NCI-H524 (cell line): ENCODE measurements at regions not wholly inside any gene's neighbourhood (a gene's known extent, or its start where the extent isn't known, plus 50 kb on each side); places are given as distances from the start of the nearest gene placed in this dataset.

Experiments used
- DNase-seq, 2 experiments: peaks; one replicate each; lab custom pipeline; 2025; lab: John Stamatoyannopoulos, UW

GRCh38 chr17:71145486-71145885, 975.3 kb upstream of the SOX9 start:
- no peak for DNase-seq

DNA sequence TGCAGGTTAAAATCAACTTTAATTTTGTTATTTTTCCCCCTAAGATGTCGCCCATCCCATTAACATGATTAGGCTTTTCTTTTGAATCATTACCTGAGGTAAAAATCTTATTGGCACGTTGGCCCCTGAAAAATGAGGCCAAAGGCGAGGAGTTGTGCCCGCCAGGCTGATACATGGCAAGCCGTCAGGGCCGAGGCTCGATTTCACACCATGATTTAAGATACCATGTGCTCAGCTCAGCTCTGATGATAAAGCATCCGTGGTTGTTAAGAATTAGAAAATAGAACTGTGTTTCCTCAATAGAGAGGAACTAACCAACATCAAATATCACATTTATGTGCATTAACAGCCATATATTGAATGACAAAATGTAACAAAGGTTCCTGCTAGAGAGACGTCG, 972.9 kb upstream of the SOX9 start:
- DNase-seq: no peak

- no peak for DNase-seq
Observed at GRCh38 chr17:71149607-71150006, 971.2 kb upstream of the SOX9 start.

GRCh38 chr17:71157297-71157696, 963.5 kb upstream of the SOX9 start:
- no peak for DNase-seq

DNA sequence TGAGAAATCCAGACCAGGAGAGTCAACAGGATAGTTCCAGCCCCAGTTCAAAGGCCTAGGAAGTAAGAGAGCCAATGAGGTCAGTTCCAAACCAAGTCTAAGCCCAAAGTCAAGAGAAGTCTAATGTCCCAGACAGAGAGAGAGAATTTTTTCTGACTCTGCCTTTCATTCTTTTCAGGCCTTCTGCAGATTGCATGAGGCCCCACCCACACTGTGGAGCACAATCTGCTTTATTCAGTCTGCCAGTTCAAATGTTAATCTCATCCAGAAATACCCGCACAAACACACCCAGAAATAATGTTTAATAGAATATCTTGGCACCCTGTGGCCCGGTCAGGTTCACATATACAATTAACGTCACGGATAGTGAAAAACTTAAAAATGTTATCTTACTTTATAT, 962.4 kb upstream of the SOX9 start:
- DNase-seq: no peak

GRCh38 chr17:71163121-71163812, 957.6 kb upstream of the SOX9 start:
- no peak for DNase-seq

DNA sequence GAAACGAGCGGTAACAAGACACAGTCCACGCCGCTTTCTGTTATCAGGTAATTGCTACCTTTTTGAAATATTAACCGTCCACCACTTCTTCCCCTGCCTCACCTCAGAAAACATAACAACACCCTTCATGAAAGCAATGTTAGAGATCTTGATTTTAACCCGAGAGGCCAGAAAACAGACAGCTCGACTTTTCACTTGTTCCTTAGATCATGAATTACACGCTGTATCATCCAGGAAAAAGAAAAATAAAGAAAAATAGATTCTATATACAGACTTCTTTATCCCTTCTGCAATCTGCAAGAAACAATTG, 957.1 kb upstream of the SOX9 start:
- DNase-seq: no peak

GRCh38 chr17:71164561-71164960, 956.3 kb upstream of the SOX9 start:
- no peak for DNase-seq

DNA sequence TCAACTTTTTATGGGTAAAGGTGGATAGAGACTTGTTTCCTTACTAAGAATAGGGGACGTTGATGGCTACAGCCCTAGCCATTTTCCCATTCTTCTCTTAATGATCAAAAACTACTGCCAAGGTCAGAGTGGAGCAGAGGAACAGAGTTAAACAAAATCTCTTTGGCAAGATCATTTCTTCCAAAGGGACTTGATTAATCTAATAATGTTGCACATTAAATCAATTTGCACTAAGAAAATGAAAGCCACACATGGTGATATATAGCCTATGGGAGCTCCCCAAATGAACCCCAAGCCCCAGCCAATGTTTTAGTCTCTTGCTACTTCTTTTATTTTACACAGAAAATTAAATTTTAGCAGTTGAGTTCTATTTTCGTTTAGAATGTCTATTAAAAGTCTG, 954.5 kb upstream of the SOX9 start:
- DNase-seq: no peak

DNA sequence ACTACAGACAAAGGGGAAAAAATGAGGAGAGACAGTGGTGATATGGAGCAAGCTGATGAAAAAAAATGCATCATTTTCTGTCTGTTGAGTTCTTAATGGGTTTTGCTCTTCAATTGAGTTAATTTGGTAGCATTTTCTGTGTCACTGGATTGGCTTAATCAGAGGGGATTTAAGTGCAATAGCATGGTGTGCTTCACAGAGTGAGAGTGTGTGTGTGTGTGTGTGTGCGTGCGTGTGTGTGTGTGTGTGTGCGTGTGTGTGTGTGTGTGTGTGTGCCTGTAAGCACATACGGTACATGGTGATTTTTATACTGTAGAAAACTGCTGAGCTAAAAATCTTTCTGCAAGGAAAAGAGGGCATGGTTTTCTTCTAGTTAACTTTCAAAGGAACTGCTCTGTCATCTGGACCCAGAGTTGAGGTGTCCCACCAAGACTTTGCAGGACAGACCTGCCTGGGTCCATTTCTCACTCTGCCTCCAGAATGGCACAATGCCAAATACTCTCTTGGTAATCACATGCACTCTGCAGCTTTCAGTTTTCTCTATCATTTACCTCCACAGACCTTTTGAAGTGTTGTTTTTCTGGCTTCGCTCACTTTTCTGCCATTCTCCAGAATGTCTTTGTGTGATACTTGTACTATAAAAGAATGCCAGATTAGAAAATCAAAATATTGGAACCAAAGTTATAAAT, 952.6 kb upstream of the SOX9 start:
- DNase-seq: no peak

GRCh38 chr17:71170070-71170469, 950.8 kb upstream of the SOX9 start:
- no peak for DNase-seq

DNA sequence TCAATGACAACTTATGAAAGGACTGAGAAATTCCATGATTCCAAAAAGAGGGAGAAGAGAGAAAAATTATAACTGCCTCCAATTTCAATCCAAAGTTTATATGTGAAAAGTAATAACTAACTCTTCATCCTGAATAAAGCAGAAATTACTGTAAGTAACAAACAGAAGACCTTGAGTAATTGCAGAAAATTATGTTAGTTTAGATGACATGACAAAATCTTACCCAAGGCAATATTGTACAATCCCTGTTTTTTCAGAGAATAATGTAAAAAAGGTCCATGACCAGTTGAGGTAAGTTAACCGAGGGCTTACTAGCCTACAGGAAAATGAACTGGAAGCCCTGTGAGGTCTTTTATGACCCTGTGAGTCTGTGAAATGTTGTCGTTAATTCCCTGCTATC, 949.5 kb upstream of the SOX9 start:
- no peak for DNase-seq

- DNase-seq: no peak
Observed at GRCh38 chr17:71173991-71174390, 946.8 kb upstream of the SOX9 start.

DNA sequence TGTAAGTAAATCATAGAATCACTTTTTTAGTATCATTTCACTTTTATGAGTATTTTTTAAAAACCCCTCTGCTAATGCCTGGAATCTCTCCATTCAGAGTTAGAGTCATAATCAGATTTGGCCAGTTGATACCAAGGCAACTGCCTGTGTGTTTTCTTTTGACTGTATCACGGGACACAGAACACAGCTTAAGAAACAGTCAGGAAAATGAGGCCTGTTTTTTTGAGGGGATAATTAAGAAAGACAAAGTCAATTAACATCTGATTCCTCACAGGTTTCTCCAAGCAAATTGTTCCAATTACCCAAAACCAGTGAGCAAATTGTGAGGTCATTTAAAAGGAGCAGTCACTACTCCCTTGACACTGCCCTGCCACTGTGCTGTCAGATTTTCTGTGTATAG, 944.5 kb upstream of the SOX9 start:
- DNase-seq: no peak

DNA sequence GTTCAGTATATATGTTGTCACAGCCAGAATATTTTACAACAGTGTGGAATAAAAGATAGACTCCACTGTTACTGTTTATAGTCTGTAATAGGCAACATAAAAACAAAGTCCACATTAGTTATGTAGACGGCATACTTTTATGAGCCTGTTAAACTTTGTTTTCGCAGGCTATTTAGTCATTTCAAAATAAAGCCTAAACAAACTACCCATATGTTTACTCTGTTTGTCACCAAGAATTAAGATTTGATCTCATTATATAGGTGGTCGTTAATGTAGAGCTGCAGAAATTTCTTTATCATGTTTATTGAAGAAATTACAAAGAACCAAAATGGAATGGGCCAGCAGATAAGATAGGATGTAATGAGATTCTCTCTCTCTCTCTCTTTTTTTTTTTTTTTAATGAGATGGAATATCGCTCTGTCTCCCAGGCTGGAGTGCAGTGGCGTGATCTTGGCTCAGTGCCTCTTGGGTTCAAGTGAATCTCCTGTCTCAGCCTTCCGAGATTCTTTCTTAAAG, 943.8 kb upstream of the SOX9 start:
- DNase-seq: no peak

- no peak for DNase-seq
Observed at GRCh38 chr17:71180801-71181385, 939.9 kb upstream of the SOX9 start.

GRCh38 chr17:71183066-71183660, 937.7 kb upstream of the SOX9 start:
- DNase-seq: no peak

GRCh38 chr17:71184716-71185115, 936.1 kb upstream of the SOX9 start:
- no peak for DNase-seq

DNA sequence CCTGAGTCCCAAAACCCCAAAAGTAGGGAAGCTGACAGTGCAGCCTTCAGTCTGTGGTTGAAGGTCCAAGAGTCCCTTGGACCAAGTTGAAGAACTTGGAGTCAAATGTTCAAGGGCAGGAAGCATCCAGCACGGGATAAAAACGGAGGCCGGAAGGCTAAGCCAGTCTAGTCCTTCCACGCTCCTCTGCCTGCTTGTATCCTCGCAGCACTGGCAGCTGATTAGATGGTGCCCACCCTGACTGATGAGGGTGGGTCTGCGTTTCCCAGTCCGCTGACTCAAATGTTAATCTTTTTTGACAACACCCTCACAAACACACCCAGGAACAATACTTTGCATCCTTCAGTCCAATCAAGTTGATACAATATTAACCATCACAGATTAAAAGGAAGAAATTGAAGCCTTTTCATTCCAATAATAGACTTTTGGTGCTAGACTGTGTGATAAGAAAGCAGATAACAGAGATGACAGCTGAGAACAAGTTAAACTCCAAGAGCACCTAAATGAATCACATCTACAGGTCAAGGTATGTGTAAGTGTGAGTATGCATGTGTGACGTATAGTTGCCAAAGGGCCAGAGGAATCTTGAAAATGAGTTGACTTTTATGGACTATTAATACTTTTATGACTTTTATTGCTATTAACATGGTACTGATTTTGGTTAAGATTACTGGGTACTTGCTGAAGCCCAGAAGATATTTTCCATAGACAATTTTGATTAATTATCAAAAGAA, 933.5 kb upstream of the SOX9 start:
- DNase-seq: no peak

GRCh38 chr17:71188811-71189492, 931.9 kb upstream of the SOX9 start:
- DNase-seq: no peak

GRCh38 chr17:71189493-71189831, 931.4 kb upstream of the SOX9 start:
- DNase-seq: no peak

DNA sequence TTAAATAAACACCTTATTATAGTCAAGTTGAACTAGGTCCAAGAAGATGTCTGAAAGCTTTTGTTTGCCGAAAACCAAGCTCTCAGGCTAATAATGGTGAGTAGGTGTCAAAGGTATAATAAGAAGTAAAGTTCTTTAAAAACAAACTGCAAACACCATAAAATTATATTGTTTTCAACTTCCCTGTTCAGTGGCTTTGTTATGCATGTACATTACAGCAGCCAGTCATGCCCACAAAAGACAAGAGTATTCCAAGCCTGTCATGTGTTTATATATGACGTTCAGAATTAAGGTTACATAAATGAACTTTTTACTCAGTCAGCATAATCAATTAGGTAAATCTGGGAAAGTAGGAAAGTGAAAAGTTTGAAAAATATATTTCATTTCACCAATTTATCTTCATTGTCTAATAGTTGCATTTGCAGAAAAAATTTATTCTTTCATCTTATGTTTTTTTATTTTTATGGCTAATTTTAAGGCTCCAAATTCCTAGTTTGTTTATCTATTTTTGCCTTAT, 928.7 kb upstream of the SOX9 start:
- no peak for DNase-seq
